GM18505 (cell line): ENCODE measurements at regions not wholly inside any gene's neighbourhood (a gene's known extent, or its start where the extent isn't known, plus 50 kb on each side); places are given as distances from the start of the nearest gene placed in this dataset.

Experiments
- ATAC-seq: cut with Tn5 transposase; IDR thresholded peaks from one replicate; pipeline ENCODE4 v1.9.1; 2021; ENCODE audit not compliant: unreplicated experiment
- POLR2A ChIP-seq: IDR thresholded peaks from 4 replicates; pipeline ENCODE4 v1.6.1; 2011; ENCODE audit warnings: borderline replicate concordance; ENCODE audit not compliant: insufficient read depth, insufficient read length; ENCODE audit errors: extremely low read depth

- no peak for ATAC-seq
- no peak for TF ChIP-seq POLR2A
These were observed 264.4 kb upstream of the MON1B start for GRCh38 chr16:76926595-76926994.

- TF ChIP-seq POLR2A = no peak
These were observed 259.8 kb upstream of the MON1B start for GRCh38 chr16:76931186-76931585.

GRCh38 chr16:76932541-76933211 lies 258.3 kb upstream of the MON1B start:
- TF ChIP-seq POLR2A = no peak
- no peak for ATAC-seq

More at GRCh38 chr16:76931186-76931585, 259.8 kb upstream of the MON1B start:
- no peak for ATAC-seq

- ATAC-seq = no peak
- no peak for TF ChIP-seq POLR2A
These were observed 250.7 kb upstream of the MON1B start for GRCh38 chr16:76940251-76940650.

GRCh38 chr16:76941113-76941512 lies 249.9 kb upstream of the MON1B start:
- no peak for ATAC-seq
- TF ChIP-seq POLR2A = no peak

- ATAC-seq = no peak
- TF ChIP-seq POLR2A = no peak
These were observed 248.9 kb upstream of the MON1B start for GRCh38 chr16:76942089-76942488.

- no peak for ATAC-seq
- no peak for TF ChIP-seq POLR2A
These were observed 247.1 kb upstream of the MON1B start for GRCh38 chr16:76943921-76944320.

- TF ChIP-seq POLR2A = no peak
- ATAC-seq = no peak
These were observed 244.1 kb upstream of the MON1B start for GRCh38 chr16:76946879-76947278.

- no peak for ATAC-seq
- TF ChIP-seq POLR2A = no peak
These were observed 243.2 kb upstream of the MON1B start for GRCh38 chr16:76947749-76948148.

GRCh38 chr16:76955629-76956028 lies 235.4 kb upstream of the MON1B start:
- TF ChIP-seq POLR2A = no peak
- no peak for ATAC-seq

- no peak for ATAC-seq
- no peak for TF ChIP-seq POLR2A
These were observed 234.6 kb upstream of the MON1B start for GRCh38 chr16:76956394-76956793.

GRCh38 chr16:76956841-76957240 lies 234.1 kb upstream of the MON1B start:
- TF ChIP-seq POLR2A = no peak
- no peak for ATAC-seq

GRCh38 chr16:76959166-76959565 lies 231.8 kb upstream of the MON1B start:
- TF ChIP-seq POLR2A = no peak
- ATAC-seq = no peak

- no peak for ATAC-seq
- TF ChIP-seq POLR2A = no peak
These were observed 227.2 kb upstream of the MON1B start for GRCh38 chr16:76963614-76964315.
